HCT116 (cell line): ENCODE measurements at regions not wholly inside any gene's neighbourhood (a gene's known extent, or its start where the extent isn't known, plus 50 kb on each side); places are given as distances from the start of the nearest gene placed in this dataset.

Experiments
- ATAC-seq: fragments of 200-7000 bp; cut with Tn5 transposase; 2 replicates; pipeline ENCODE4 v1.9.1; 2020; ENCODE audit warnings: mild to moderate bottlenecking, moderate library complexity
- BruUV-seq: library from RNA; stranded (reverse); fragments of 400-500 nt; replicated peaks from 2 replicates; lab custom pipeline; 2021; lab: Mats Ljungman, UMichigan
- CTCF ChIA-PET: fragments of 300-600 bp; sonication (Branson Sonifier 250); formaldehyde crosslinking; loops from one replicate; lab custom pipeline; 2021; ENCODE audit warnings: antibody characterized with exemption; lab: Charles Lee
- POLR2A ChIA-PET: fragments of 300-600, 350-600 bp; sonication (Branson Sonifier 250); formaldehyde crosslinking; loops from one replicate; lab custom pipeline; 2021; ENCODE audit warnings: antibody characterized with exemption; lab: Charles Lee
- RAD21 ChIA-PET, 2 experiments: fragments of 300-600 bp; sonication (Branson Sonifier 250); formaldehyde crosslinking; loops; one replicate each; lab custom pipeline; 2023; ENCODE audit warnings: low total read pairs in 2 of 2; ENCODE audit not compliant: uncharacterized antibody in 2 of 2, unreplicated experiment in 2 of 2, low non-redundant PET in 1 of 2; lab: Charles Lee
- DNase-seq: peaks from one replicate; pipeline ENCODE4 v3.0.0-alpha.2; 2010; ENCODE audit warnings: low read depth, low spot score
- H2AFZ ChIP-seq: fragments of 200-600 bp; shearing (Covaris generic), sonication (generic); 2 replicates; pipeline ENCODE4 v1.6.1; 2017; ENCODE audit warnings: low read depth, mixed run types, mixed read lengths, antibody characterized with exemption, low read length; ENCODE audit not compliant: poor library complexity, severe bottlenecking
- H3K27ac ChIP-seq: 2 replicates; pipeline ENCODE4 v1.5.1; 2012; ENCODE audit warnings: low read depth, low read length
- H3K27me3 ChIP-seq: fragments of 200-600 bp; sonication (generic); 2 replicates; pipeline ENCODE4 v1.6.1; 2016; ENCODE audit warnings: mixed run types, low read length, mixed read lengths; ENCODE audit not compliant: insufficient read depth
- H3K36me3 ChIP-seq, 2 experiments: fragments of 200-500 bp in 1 of 2; fragments of 200-600 bp in 1 of 2; sonication (Bioruptor generic) in 1 of 2; sonication (generic) in 1 of 2; 2 replicates each; pipeline versions ENCODE4 v1.5.1 to v1.6.1; 2014 to 2016; ENCODE audit warnings: low read length in 2 of 2, inconsistent platforms in 1 of 2, mixed read lengths in 1 of 2, mixed run types in 1 of 2; ENCODE audit not compliant: insufficient read depth in 2 of 2, control insufficient read depth in 1 of 2
- H3K4me1 ChIP-seq, 2 experiments: fragments of 200-600 bp in 1 of 2; sonication (generic) in 1 of 2; 2 replicates each; pipeline versions ENCODE4 v1.5.1 to v1.6.1; 2012 to 2017; ENCODE audit warnings: low read length in 2 of 2, inconsistent platforms in 1 of 2, mild to moderate bottlenecking in 1 of 2, mixed read lengths in 1 of 2, mixed run types in 1 of 2, moderate library complexity in 1 of 2; ENCODE audit not compliant: insufficient read depth in 2 of 2, control insufficient read depth in 1 of 2
- H3K4me2 ChIP-seq: fragments of 200-600 bp; sonication (generic); 2 replicates; pipeline ENCODE4 v1.6.1; 2017; ENCODE audit warnings: mixed run types, low read length, mixed read lengths
- H3K4me3 ChIP-seq, 2 experiments: fragments of 200-600 bp in 1 of 2; sonication (generic) in 1 of 2; replicated peaks in 1 of 2; 2 replicates each; pipeline ENCODE4 v1.5.1; 2011 to 2016; ENCODE audit warnings: low read length in 2 of 2, control low read depth in 1 of 2, low read depth in 1 of 2, mild to moderate bottlenecking in 1 of 2, mixed read lengths in 1 of 2, mixed run types in 1 of 2
- H3K79me2 ChIP-seq: fragments of 200-600 bp; sonication (generic); 2 replicates; pipeline ENCODE4 v1.6.1; 2017; ENCODE audit warnings: mild to moderate bottlenecking, mixed run types, low read length, moderate library complexity, mixed read lengths; ENCODE audit not compliant: insufficient read depth
- H3K9ac ChIP-seq: fragments of 200-600 bp; sonication (generic); 2 replicates; pipeline ENCODE4 v1.6.1; 2016; ENCODE audit warnings: low read length, mixed read lengths
- H3K9me2 ChIP-seq: fragments of 200-600 bp; sonication (generic), shearing (Covaris generic); 2 replicates; pipeline ENCODE4 v1.6.1; 2017; ENCODE audit warnings: mixed run types, mild to moderate bottlenecking, moderate library complexity; ENCODE audit not compliant: insufficient read depth
- H3K9me3 ChIP-seq, 2 experiments: fragments of 200-500 bp in 1 of 2; fragments of 200-600 bp in 1 of 2; sonication (Bioruptor generic) in 1 of 2; sonication (generic) in 1 of 2; 2 replicates each; pipeline ENCODE4 v1.6.1; 2014 to 2017; ENCODE audit warnings: low read length in 2 of 2, mixed read lengths in 2 of 2, inconsistent platforms in 1 of 2, low read depth in 1 of 2, mild to moderate bottlenecking in 1 of 2, mixed run types in 1 of 2, moderate library complexity in 1 of 2; ENCODE audit not compliant: control insufficient read depth in 1 of 2, insufficient read depth in 1 of 2
- H4K20me1 ChIP-seq: fragments of 200-600 bp; sonication (generic), shearing (Covaris generic); 2 replicates; pipeline ENCODE4 v1.6.1; 2017; ENCODE audit warnings: mixed run types, mild to moderate bottlenecking, moderate library complexity; ENCODE audit not compliant: insufficient read depth
- CTCF ChIP-seq, 3 experiments: fragments of 200-600 bp in 1 of 3; sonication (generic) in 1 of 3; IDR thresholded peaks in 2 of 3; conservative IDR thresholded peaks in 1 of 3; 2 replicates each; pipeline ENCODE4 v1.5.1; 2012 to 2017; ENCODE audit warnings: low read depth in 2 of 3, low read length in 2 of 3, antibody characterized with exemption in 1 of 3, borderline replicate concordance in 1 of 3, control low read depth in 1 of 3, mild to moderate bottlenecking in 1 of 3, mixed read lengths in 1 of 3, mixed run types in 1 of 3, moderate library complexity in 1 of 3; ENCODE audit not compliant: insufficient read depth in 1 of 3
- EZH2phosphoT487 ChIP-seq: fragments of 200-600 bp; IDR thresholded peaks from 2 replicates; pipeline ENCODE4 v1.6.1; 2018; ENCODE audit warnings: antibody characterized with exemption, borderline replicate concordance
- FOSL1 ChIP-seq: IDR thresholded peaks from 2 replicates; pipeline ENCODE4 v1.6.1; 2012; ENCODE audit warnings: low read depth
- JUND ChIP-seq: IDR thresholded peaks from 2 replicates; pipeline ENCODE4 v1.6.1; 2012
- POLR2A ChIP-seq: IDR thresholded peaks from 2 replicates; pipeline ENCODE4 v1.7.0; 2011; ENCODE audit warnings: borderline replicate concordance; ENCODE audit not compliant: insufficient read depth, insufficient read length; ENCODE audit errors: extremely low read depth
- TCF7L2 ChIP-seq: IDR thresholded peaks from 2 replicates; pipeline ENCODE4 v1.7.0; 2011; ENCODE audit warnings: borderline replicate concordance, inconsistent platforms; ENCODE audit not compliant: insufficient read depth, insufficient read length; ENCODE audit errors: extremely low read depth
- ZBTB33 ChIP-seq: IDR thresholded peaks from 2 replicates; pipeline ENCODE4 v1.6.1; 2011; ENCODE audit warnings: mild to moderate bottlenecking, low read length, moderate library complexity; ENCODE audit not compliant: insufficient replicate concordance; ENCODE audit errors: extremely low read depth
- intact Hi-C: fragments of 100-400 bp; cut with micrococcal nuclease; formaldehyde crosslinking; loops from 2 replicates; pipeline ENCODE4 v1.10.0; 2022
- TF ChIP-seq, protein P1 (sequence below): IDR thresholded peaks from 2 replicates; pipeline ENCODE4 v1.6.1; 2012
- TF ChIP-seq, protein P2 (sequence below): IDR thresholded peaks from 2 replicates; pipeline ENCODE4 v1.6.1; 2012

DNA sequence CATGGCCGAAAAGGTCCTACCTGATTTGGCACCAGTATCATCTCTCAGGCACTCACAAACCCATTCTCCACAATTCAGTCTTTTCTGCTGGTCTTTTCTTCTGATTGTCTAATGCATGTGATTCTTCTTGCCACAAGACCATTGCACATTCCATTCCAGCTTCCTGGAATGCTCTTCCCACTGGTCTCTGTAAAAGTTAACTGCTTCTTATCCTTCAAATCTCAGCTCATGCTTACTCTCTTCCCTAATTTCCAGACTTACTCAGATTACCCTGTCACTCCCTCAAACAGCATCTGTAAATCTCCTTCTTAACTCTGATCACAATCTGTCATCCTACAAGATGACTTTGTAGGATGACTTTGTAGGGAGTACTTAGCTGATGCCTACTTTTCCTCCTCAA, 320.2 kb downstream of the MAP2K6 start:
- Histone ChIP-seq H3K4me1 (no peaks in the 10 kb centered on the region), H3K9ac (no peak overlapping the region), H3K9me3 (no peaks in the 10 kb centered on the region; a peak in 1 of 4 replicates), H4K20me1 (no peaks in the 10 kb centered on the region), H3K79me2 (no peaks in the 10 kb centered on the region), H3K36me3 (no peaks in the 10 kb centered on the region), H3K27ac (no peak overlapping the region), H3K4me2 (no peak overlapping the region), H2AFZ (no peak overlapping the region), H3K4me3 (no peak overlapping the region), H3K27me3 (no peaks in the 10 kb centered on the region), H3K9me2 (no peaks in the 10 kb centered on the region)
- no TSS peak for BruUV-seq
- POLR2A ChIA-PET: no interaction called here
- TF ChIP-seq EZH2phosphoT487 (no peak), CTCF (IDR thresholded peaks at IDR 0.05 in 2 of 3, conservative IDR thresholded peaks at IDR 0.05 in 1 of 3; ENCODE audit: borderline replicate concordance in 1 of 3, insufficient read depth in 1 of 3, low read depth in 2 of 3, low read length in 2 of 3) (no peak), FOSL1 (no peak), JUND (no peak), POLR2A (no peak), TCF7L2 (no peak)
- TF ChIP-seq, protein P1, sequence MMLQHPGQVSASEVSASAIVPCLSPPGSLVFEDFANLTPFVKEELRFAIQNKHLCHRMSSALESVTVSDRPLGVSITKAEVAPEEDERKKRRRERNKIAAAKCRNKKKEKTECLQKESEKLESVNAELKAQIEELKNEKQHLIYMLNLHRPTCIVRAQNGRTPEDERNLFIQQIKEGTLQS: no peak
- TF ChIP-seq, protein P2, sequence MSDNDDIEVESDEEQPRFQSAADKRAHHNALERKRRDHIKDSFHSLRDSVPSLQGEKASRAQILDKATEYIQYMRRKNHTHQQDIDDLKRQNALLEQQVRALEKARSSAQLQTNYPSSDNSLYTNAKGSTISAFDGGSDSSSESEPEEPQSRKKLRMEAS: no peak
- CTCF ChIA-PET: no interaction called here
- no peak for ATAC-seq
- intact Hi-C loops: no loop called here
- RAD21 ChIA-PET: no interaction called here
- DNase-seq: no peak

GRCh38 chr17:69735285-69735684, 320.8 kb downstream of the MAP2K6 start:
- DNase-seq (no peak), ATAC-seq (no peak)
- Histone ChIP-seq H3K9me3 (no peaks in the 10 kb centered on the region; a peak in 1 of 4 replicates), H3K27ac (no peak overlapping the region), H3K36me3 (no peaks in the 10 kb centered on the region)
- intact Hi-C loops: no loop called here
- ChIA-PET RAD21 (no interaction called here), CTCF (no interaction called here)
- TF ChIP-seq CTCF (IDR thresholded peaks at IDR 0.05 in 2 of 3, conservative IDR thresholded peaks at IDR 0.05 in 1 of 3; ENCODE audit: borderline replicate concordance in 1 of 3, insufficient read depth in 1 of 3, low read depth in 2 of 3, low read length in 2 of 3) (no peak), ZBTB33 (no peak)
- TF ChIP-seq, all 23 proteins: peak for 0
- POLR2A ChIA-PET: no interaction called here
- Histone ChIP-seq H4K20me1 (no peaks in the 10 kb centered on the region), H3K79me2 (no peaks in the 10 kb centered on the region), H3K4me1 (no peaks in the 10 kb centered on the region), H3K9ac (no peak overlapping the region), H3K27me3 (no peaks in the 10 kb centered on the region), H3K9me2 (no peaks in the 10 kb centered on the region), H3K4me2 (no peak overlapping the region), H3K4me3 (no peak overlapping the region), H2AFZ (no peak overlapping the region)
- no TSS peak for BruUV-seq
